ENCODE measurements at regions not wholly inside any gene's neighbourhood (a gene's known extent, or its start where the extent isn't known, plus 50 kb on each side); places are given as distances from the start of the nearest gene placed in this dataset.

DNA sequence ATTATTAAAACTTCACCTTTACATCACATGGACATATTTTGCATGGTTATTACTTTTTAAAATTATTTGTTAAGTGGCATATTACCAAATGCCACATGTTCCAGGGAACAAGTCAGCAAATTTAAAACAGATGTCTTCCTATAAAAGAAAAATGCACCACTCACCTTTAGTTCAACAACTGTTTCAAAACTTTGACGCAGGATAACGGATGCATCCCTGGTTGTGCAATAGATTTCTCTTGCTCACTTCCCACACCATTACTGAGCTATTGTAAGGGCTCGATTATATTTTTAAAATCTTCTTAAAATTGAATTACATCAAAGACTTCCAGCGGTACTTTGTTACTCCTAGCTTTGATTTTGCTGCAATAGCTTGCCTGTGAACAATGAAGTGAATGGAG, 93.0 kb upstream of the ARHGAP24 start:
- no peaks in the 10 kb centered on the region for H3K36me3 ChIP-seq (ENCODE audit: low read depth, missing control alignments)
- DNase-seq = no peak
- intact Hi-C loops (cut with DNase I; ENCODE audit: low total_unique reads) = no loop called here
- no peak overlapping the region for H3K4me3 ChIP-seq
- H3K27me3 ChIP-seq = no peaks in the 10 kb centered on the region
- 90 to 91% methylated on average over 4 of the region's 4 CpGs for WGBS, 2 donors
- H3K27ac ChIP-seq = no peak overlapping the region
- no peaks in the 10 kb centered on the region for H3K4me1 ChIP-seq
- H3K9me3 ChIP-seq = no peaks in the 10 kb centered on the region
- no peak for TF ChIP-seq CTCF (IDR thresholded peaks at IDR 0.05)
- TF ChIP-seq POLR2A (IDR thresholded peaks at IDR 0.05) = no peak

- 44 to 53% methylated on average over 1 of the region's 1 CpG for WGBS, 2 donors
- no peaks in the 10 kb centered on the region for H3K36me3 ChIP-seq (ENCODE audit: low read depth, missing control alignments)
- TF ChIP-seq CTCF (IDR thresholded peaks at IDR 0.05) (no peak), POLR2A (IDR thresholded peaks at IDR 0.05) (no peak)
- H3K9me3 ChIP-seq = no peaks in the 10 kb centered on the region
- H3K27me3 ChIP-seq = no peaks in the 10 kb centered on the region
- DNase-seq = no peak
- H3K4me3 ChIP-seq = no peak overlapping the region
- intact Hi-C loops (cut with DNase I; ENCODE audit: low total_unique reads) = no loop called here
- H3K27ac ChIP-seq = no peak overlapping the region
- H3K4me1 ChIP-seq = no peaks in the 10 kb centered on the region
Measured at GRCh38 chr4:85391071-85391470, 83.9 kb upstream of the ARHGAP24 start.

- H3K36me3 ChIP-seq (ENCODE audit: low read depth, missing control alignments) = no peaks in the 10 kb centered on the region
- TF ChIP-seq CTCF (IDR thresholded peaks at IDR 0.05) (no peak), POLR2A (IDR thresholded peaks at IDR 0.05) (no peak)
- H3K27ac ChIP-seq = no peak overlapping the region
- no peaks in the 10 kb centered on the region for H3K9me3 ChIP-seq
- no peak overlapping the region for H3K4me3 ChIP-seq
- DNase-seq = no peak
- no peaks in the 10 kb centered on the region for H3K27me3 ChIP-seq
- no peaks in the 10 kb centered on the region for H3K4me1 ChIP-seq
- intact Hi-C loops (cut with DNase I; ENCODE audit: low total_unique reads) = no loop called here
- WGBS, 2 donors = 62 to 67% methylated on average over 4 of the region's 4 CpGs
Measured at GRCh38 chr4:85391589-85392410, 83.2 kb upstream of the ARHGAP24 start.

GRCh38 chr4:85393201-85393600, 81.7 kb upstream of the ARHGAP24 start:
- H3K27me3 ChIP-seq = no peaks in the 10 kb centered on the region
- H3K9me3 ChIP-seq = no peaks in the 10 kb centered on the region
- DNase-seq = no peak
- 89 to 90% methylated on average over 3 of the region's 3 CpGs for WGBS, 2 donors
- H3K36me3 ChIP-seq (ENCODE audit: low read depth, missing control alignments) = no peaks in the 10 kb centered on the region
- no peak overlapping the region for H3K4me3 ChIP-seq
- H3K27ac ChIP-seq = no peak overlapping the region
- TF ChIP-seq POLR2A (IDR thresholded peaks at IDR 0.05) (no peak), CTCF (IDR thresholded peaks at IDR 0.05) (no peak)
- H3K4me1 ChIP-seq = no peaks in the 10 kb centered on the region
- intact Hi-C loops (cut with DNase I; ENCODE audit: low total_unique reads) = no loop called here

GRCh38 chr4:85398276-85398675, 76.7 kb upstream of the ARHGAP24 start:
- 44 to 55% methylated on average over 1 of the region's 1 CpG for WGBS, 2 donors
- Histone ChIP-seq H3K27ac (no peak overlapping the region), H3K9me3 (no peaks in the 10 kb centered on the region), H3K27me3 (no peaks in the 10 kb centered on the region), H3K4me3 (no peak overlapping the region), H3K4me1 (no peaks in the 10 kb centered on the region), H3K36me3 (ENCODE audit: low read depth, missing control alignments) (no peaks in the 10 kb centered on the region)
- intact Hi-C loops (cut with DNase I; ENCODE audit: low total_unique reads) = no loop called here
- TF ChIP-seq CTCF (IDR thresholded peaks at IDR 0.05) (no peak), POLR2A (IDR thresholded peaks at IDR 0.05) (no peak)
- no peak for DNase-seq
